ENCODE measurements at regions not wholly inside any gene's neighbourhood (a gene's known extent, or its start where the extent isn't known, plus 50 kb on each side); places are given as distances from the start of the nearest gene placed in this dataset.
A peak's percentile ranks its signal among the peaks of the same experiment; 100 is the strongest.

DNA sequence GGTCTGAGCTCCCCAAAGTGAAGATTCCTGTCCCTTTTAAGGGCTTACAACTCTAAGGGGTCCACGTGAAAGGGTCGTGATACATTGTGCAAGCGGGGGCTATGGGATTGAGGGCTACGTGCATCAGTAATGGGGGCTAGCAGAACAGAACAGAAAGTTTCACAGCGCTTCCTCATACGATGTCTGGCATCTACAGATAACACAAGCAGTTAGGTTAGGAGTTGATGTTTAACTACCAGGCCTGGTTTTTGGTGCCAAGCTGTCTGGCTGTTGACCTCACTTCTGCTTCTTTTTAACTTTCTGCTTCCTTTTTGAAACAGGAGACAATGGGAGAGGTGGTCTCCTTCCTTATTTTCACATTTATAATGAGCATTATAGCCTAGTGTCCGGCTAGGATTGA lies 368.6 kb upstream of the CXorf51A start:
- intact Hi-C loops (cut with DNase I) = no loop called here
- H3K27ac ChIP-seq = no peak overlapping the region
- H3K27me3 ChIP-seq = no peaks in the 10 kb centered on the region
- H3K9me3 ChIP-seq (replicated peaks in 1 of 3) = no peaks in the 10 kb centered on the region
- 64 to 73% (median 69%) methylated on average over 2 to 7 of the region's 7 CpGs for WGBS, 4 donors
- no peaks in the 10 kb centered on the region for H3K36me3 ChIP-seq (replicated peaks in 1 of 2)
- TF ChIP-seq POLR2A (IDR thresholded peaks at IDR 0.05) = no peak
- TF ChIP-seq CTCF (IDR thresholded peaks at IDR 0.05) = no peak
- H3K4me3 ChIP-seq = no peak overlapping the region
- DNase-seq = no peak
- no peaks in the 10 kb centered on the region for H3K4me1 ChIP-seq (replicated peaks in 1 of 2)

DNA sequence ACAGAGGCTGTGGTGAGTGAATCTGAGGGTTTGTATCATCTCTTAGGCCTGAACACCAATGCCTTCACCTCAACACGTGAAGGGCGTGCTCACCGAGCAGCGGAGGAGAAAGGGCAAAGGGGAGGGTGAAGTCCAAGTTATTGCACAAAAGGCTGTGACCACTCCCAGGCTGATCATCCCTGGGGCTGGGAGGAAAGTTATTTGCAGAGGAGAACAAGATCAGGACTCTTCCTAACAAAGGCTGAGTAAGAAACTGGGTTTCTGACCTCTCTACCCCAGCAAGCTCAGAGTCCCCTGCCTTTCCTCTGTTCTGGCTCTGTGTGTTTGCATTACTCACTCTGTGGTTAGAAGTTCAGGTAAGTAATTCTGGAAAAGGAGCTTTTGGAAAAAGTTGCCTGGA lies 366.3 kb upstream of the CXorf51A start:
- Histone ChIP-seq H3K4me1 (replicated peaks in 1 of 2) (no peaks in the 10 kb centered on the region), H3K27ac (no peak overlapping the region), H3K4me3 (no peak overlapping the region), H3K27me3 (no peaks in the 10 kb centered on the region), H3K36me3 (replicated peaks in 1 of 2) (no peaks in the 10 kb centered on the region), H3K9me3 (replicated peaks in 1 of 3) (no peaks in the 10 kb centered on the region)
- 62 to 88% (median 68%) methylated on average over 4 of the region's 4 CpGs for WGBS, 4 donors
- DNase-seq = no peak
- intact Hi-C loops (cut with DNase I) = no loop called here
- TF ChIP-seq POLR2A (IDR thresholded peaks at IDR 0.05) = no peak
- no peak for TF ChIP-seq CTCF (IDR thresholded peaks at IDR 0.05)

- no peaks in the 10 kb centered on the region for H3K27me3 ChIP-seq
- intact Hi-C loops (cut with DNase I) = no loop called here
- 75 to 95% (median 80%) methylated on average over 2 of the region's 2 CpGs for WGBS, 4 donors
- no peak for TF ChIP-seq CTCF (IDR thresholded peaks at IDR 0.05)
- no peak for TF ChIP-seq POLR2A (IDR thresholded peaks at IDR 0.05)
- no peaks in the 10 kb centered on the region for H3K4me1 ChIP-seq (replicated peaks in 1 of 2)
- no peaks in the 10 kb centered on the region for H3K36me3 ChIP-seq (replicated peaks in 1 of 2)
- H3K9me3 ChIP-seq (replicated peaks in 1 of 3) = no peaks in the 10 kb centered on the region
- DNase-seq = no peak
- H3K27ac ChIP-seq = no peak overlapping the region
- no peak overlapping the region for H3K4me3 ChIP-seq
Measured at GRCh38 chrX:147179625-147180024, 365.1 kb upstream of the CXorf51A start.

DNA sequence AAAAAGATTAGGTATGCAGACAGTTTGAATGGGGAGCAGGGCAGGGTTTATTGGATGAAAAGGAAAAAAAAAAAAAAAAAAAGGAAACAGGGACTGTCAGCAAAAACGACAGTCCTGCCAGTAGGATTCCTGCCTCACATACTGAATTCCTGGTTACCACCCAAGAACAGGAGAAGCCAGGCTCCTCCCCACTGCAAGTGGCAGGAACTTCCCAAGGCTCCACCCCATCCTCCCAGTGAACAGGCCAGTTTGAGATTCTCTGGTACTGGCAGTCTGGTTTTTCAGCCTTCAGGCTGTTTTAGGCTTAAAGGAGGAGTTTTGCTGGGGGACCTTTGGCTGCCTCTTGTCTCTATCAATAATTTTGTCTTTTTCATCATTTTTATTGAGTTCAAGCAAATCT lies 360.0 kb upstream of the CXorf51A start:
- Histone ChIP-seq H3K27me3 (no peaks in the 10 kb centered on the region), H3K4me3 (no peak overlapping the region), H3K36me3 (replicated peaks in 1 of 2) (no peaks in the 10 kb centered on the region), H3K4me1 (replicated peaks in 1 of 2) (no peaks in the 10 kb centered on the region), H3K27ac (no peak overlapping the region), H3K9me3 (replicated peaks in 1 of 3) (no peaks in the 10 kb centered on the region)
- intact Hi-C loops (cut with DNase I) = no loop called here
- 0 to 12% (median 7%) methylated on average over 1 of the region's 1 CpG for WGBS, 4 donors
- peak in 3 of 7 donors; percentile 10 to 30 (median 22) for DNase-seq
- TF ChIP-seq POLR2A (IDR thresholded peaks at IDR 0.05) = no peak
- TF ChIP-seq CTCF (IDR thresholded peaks at IDR 0.05) = no peak
